Stimulated activated CD8-positive, alpha-beta memory T cell treated with anti-CD3 and anti-CD28 coated beads, Interleukin-15, amount 100 ng/mL, for 1 hour (primary cell): ENCODE measurements at regions not wholly inside any gene's neighbourhood (a gene's known extent, or its start where the extent isn't known, plus 50 kb on each side); places are given as distances from the start of the nearest gene placed in this dataset.
"Not testable (repeated sequence)": the region's sequence is repeated elsewhere in the genome, so short reads cannot be mapped to it uniquely, and the experiment has no call there.

Source experiments
- DNase-seq: peaks from one replicate; pipeline ENCODE4 v3.0.0-alpha.2; 2020; ENCODE audit warnings: low read depth

- no peak for DNase-seq
Observed at GRCh38 chr5:126143622-126144021, 279.6 kb upstream of the GRAMD2B start.

- not testable (repeated sequence) for DNase-seq
Observed at GRCh38 chr5:126150319-126150718, 272.9 kb upstream of the GRAMD2B start.

- DNase-seq: not testable (repeated sequence)
Observed at GRCh38 chr5:126155298-126155697, 267.9 kb upstream of the GRAMD2B start.

GRCh38 chr5:126166368-126166767 lies 256.8 kb upstream of the GRAMD2B start:
- DNase-seq: no peak

- DNase-seq: no peak
Observed at GRCh38 chr5:126168785-126169184, 254.4 kb upstream of the GRAMD2B start.

DNA sequence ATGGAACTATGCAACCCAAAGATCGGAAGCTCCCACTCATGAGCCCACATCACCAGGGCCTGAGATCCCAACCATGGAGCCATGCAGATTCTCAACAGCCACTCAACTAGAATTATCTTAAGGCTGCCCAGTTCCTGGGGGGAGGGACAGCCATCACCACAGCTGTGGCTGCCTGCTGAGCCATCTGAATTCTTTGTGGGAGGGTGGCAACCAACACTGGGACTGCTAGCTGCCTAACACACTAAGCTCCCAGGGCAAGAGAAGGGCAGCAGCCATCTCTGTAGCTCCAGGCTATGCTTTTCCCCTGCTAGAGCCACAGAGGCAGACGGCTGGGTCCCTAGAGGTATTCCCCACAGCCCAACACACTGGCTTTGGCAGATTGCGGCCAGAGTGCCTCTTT lies 251.3 kb upstream of the GRAMD2B start:
- no peak for DNase-seq

GRCh38 chr5:126172812-126173211 lies 250.4 kb upstream of the GRAMD2B start:
- no peak for DNase-seq

- no peak for DNase-seq
Observed at GRCh38 chr5:126178521-126178920, 244.7 kb upstream of the GRAMD2B start.

DNA sequence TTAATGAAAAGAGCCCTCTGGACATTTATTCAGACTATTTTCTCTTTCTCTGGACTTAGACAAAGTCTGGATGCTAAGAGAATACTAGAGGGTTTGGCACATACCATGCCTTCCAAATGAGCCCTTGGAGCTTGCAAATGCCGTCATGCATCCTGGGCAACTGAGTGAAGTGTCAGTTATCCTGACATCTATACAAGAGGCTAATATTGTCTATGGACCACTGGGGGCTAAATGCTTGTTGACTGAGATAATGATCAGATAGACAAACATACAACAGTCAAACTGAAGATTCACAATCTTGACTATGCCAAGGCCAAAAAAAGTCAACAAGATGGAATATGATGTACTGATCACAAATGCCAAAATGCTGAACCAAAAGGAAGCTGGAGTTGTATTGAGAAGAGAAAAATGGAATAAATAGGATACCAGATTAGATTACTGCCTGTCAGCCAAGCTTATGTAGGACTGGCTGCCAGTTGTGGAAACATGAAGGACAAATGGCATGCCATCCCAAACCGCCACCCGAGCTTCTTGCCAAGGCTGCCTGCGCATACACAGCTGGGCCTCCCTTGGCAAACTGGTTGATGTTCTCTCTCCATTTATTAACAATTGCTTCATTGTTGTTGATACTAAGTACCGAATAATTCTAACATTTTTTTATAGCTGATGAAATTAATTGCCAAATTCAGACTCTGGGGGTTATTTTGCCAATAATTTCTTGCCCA lies 240.1 kb upstream of the GRAMD2B start:
- DNase-seq: no peak

DNA sequence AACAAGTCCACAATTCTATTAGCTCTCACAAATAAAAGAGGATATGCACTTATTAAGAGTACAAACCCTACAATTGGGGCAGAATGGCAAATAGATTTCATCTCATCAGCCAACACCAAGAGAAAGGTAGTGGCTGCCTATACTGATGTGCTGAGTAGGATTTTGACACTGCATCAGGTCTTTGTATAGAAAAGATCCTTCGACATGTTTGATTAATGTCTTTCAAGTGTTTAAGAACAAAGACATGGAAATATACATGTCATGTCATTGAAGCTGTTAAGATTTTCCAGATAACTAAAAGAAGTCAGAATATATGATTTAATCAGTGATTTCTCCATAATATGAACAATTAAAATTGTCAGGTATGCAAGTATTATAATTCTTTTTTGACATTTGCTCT lies 238.7 kb upstream of the GRAMD2B start:
- no peak for DNase-seq

- no peak for DNase-seq
Observed at GRCh38 chr5:126186210-126186609, 237.0 kb upstream of the GRAMD2B start.

DNA sequence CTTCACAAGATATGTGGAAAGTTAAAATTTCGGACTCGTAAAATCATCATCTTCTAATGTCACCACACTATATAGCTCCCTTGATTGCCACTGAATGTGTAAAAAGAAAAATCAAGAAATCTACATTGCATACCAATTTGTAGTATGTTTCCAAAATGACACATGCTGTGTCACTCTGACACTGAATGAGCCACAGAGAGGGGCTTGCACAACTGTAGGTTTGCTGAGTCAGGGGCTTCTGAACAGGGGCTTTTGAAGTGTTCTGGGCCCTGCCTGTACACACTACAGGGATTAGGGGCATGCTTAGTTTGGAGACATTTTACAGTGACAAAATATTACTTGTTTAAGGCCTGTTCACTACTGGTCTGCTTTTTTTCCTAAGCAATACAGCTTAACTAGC lies 234.4 kb upstream of the GRAMD2B start:
- DNase-seq: no peak

DNA sequence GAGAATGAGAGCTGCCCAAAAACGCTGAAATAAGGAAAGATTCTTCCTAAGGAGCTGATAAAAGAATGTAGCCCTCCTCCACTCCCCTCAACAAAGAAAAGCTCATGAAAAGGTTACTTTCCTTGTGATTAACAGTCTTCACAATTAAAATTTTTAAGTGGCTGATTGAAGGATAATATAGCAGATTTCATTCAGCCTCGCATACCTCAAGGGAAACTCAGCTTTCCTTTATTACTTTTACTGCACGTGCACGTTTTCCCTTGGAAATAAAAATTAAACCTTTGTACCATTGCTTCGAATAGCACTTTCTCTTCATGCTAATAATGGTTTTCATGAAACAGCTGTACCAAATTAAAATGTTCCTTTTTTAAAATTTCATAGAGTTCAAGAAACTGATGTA lies 234.0 kb upstream of the GRAMD2B start:
- DNase-seq: no peak

DNA sequence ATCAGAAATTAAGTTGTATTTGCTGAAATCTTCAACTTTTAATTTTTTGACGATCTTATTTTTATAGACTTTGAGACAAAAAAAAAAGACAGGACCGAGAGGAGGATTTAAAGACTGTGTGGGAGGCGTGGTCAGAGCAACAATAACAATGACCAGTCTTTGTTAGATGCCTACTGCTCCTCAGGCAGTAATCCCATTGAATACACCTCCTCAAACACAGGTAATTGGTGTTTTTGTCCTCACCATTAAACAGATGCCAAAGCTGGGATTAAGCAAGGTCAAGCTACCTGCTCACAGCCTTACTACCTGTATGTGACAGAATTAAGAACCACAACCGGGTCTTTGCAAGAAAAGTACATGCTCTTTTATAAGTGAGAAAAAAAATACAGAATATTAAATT lies 233.3 kb upstream of the GRAMD2B start:
- no peak for DNase-seq

DNA sequence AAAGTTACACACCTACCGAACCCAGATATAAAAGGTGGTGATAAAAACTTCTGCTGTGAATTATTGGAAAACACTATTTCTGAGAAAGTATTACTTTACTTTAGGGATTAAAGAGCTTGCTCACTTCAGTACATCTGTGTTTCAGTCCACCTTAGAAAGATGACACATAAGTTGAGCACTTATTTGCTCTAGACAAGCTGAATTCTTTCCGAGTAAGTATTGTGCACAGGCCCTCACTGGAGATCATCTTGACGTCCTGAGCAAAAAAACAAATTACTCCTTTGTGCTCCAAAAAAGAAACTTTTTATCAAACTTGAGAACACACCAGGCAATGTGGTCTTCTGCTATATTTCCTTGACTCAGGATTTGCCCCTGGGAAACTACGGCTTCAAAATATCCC lies 231.0 kb upstream of the GRAMD2B start:
- no peak for DNase-seq

GRCh38 chr5:126195410-126196100 lies 227.7 kb upstream of the GRAMD2B start:
- DNase-seq: no peak

DNA sequence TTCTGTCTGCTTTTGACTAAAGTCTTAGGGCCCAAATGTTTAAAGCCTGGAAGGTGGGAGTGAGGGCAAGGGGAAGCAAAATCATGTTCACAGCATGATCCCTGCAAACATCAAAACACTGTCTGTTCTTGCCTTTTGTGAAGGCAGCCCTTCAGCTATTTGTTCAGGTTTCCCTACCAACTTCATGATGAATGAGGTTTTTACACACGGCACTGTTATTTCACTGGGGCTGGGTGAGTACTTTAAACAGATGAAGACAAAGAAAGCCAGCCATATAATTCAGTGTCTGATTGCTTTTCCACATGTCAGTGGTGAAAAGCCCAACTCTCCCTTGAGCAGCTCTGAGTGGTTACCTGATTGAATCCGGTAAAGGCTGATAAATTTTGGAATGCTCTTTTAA lies 224.7 kb upstream of the GRAMD2B start:
- no peak for DNase-seq

GRCh38 chr5:126199467-126199866 lies 223.7 kb upstream of the GRAMD2B start:
- no peak for DNase-seq

GRCh38 chr5:126208691-126209090 lies 214.5 kb upstream of the GRAMD2B start:
- no peak for DNase-seq

DNA sequence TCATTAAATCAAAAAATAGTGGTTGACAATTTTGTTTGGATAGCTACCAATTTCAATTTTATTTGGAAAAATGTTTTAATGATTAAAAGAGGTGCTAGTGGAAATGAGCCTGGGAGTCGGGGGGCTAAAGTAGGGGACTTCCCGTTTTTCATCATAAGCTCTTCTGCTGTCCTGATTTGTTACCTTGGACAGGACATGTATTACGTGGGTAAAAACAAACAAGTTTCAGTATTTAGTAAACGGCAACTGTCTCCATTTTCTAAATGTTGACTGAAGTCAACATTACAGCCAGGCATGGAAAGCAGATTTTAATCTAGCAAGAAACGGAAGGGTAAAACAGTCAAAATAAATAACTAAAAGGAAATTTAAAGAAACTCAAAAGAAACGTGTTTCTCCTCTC lies 212.3 kb upstream of the GRAMD2B start:
- no peak for DNase-seq

- DNase-seq: no peak
Observed at GRCh38 chr5:126219616-126220015, 203.6 kb upstream of the GRAMD2B start.

DNA sequence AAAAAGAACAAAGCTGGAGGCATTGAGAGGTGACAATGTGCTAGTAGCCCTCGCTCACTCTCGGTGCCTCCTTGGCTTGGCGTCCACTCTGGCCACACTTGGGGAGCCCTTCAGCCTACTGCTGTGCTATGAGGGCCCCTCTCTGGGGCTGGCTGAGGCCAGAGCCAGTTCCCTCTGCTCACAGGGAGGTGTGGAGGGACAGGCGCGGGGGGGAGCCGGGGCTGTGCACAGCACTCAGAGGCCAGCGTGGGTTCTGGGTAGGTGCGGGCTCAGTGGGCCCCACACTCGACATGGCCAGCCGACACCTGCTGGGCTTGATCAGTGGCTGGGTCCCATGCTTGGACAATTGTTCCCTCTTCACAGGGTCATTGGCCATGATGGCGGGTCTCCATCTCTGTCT lies 202.5 kb upstream of the GRAMD2B start:
- DNase-seq: no peak

DNA sequence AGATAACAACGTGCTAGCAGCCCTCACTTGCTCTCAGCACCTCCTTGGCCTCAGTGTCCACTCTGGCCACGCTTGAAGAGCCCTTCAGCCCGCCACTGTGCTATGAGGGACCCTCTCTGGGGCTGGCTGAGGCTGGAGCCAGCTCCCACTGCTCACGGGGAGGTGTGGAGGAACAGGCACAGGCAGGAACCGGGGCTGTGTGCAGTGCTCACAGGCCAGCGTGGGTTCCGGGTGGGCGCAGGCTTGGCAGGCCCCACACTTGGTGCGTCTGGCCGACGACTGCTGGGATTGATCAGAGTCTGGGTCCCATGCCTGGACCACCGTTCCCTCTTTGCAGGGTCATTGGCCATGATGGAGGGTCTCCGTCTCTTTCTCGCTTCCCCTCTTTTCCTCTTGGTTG lies 194.3 kb upstream of the GRAMD2B start:
- DNase-seq: no peak

GRCh38 chr5:126233256-126233655 lies 190.0 kb upstream of the GRAMD2B start:
- no peak for DNase-seq
